SK-N-MC (cell line): ENCODE measurements at regions not wholly inside any gene's neighbourhood (a gene's known extent, or its start where the extent isn't known, plus 50 kb on each side); places are given as distances from the start of the nearest gene placed in this dataset.
A peak's percentile ranks its signal among the peaks of the same experiment; 100 is the strongest.

Experiments used
- DNase-seq: peaks from one replicate; pipeline ENCODE4 v3.0.0-alpha.2; 2011; ENCODE audit warnings: low read depth, low spot score
- H3K27ac ChIP-seq: fragments of 200-600 bp; sonication (generic); 2 replicates; pipeline ENCODE4 v1.5.1; 2016; ENCODE audit warnings: mixed run types
- H3K36me3 ChIP-seq: fragments of 200-600 bp; sonication (generic); 2 replicates; pipeline ENCODE4 v1.6.1; 2017; ENCODE audit warnings: antibody characterized with exemption, low read length, mixed read lengths; ENCODE audit not compliant: insufficient read depth
- H3K4me3 ChIP-seq: fragments of 200-600 bp; sonication (generic); 2 replicates; pipeline ENCODE4 v1.5.1; 2016
- H3K9ac ChIP-seq: fragments of 200-600 bp; sonication (generic); 2 replicates; pipeline ENCODE4 v1.8.0; 2017; ENCODE audit warnings: mixed run types, mixed read lengths; ENCODE audit not compliant: insufficient read length
- H3K9me3 ChIP-seq: fragments of 200-600 bp; sonication (generic); 2 replicates; pipeline ENCODE4 v1.6.1; 2017; ENCODE audit warnings: low read depth, mild to moderate bottlenecking, antibody characterized with exemption, low read length, moderate library complexity, mixed read lengths
- EZH2 ChIP-seq: fragments of 200-600 bp; sonication (generic); IDR thresholded peaks from one replicate; pipeline ENCODE4 v1.6.1; 2017; ENCODE audit warnings: antibody characterized with exemption
- FOXP2 ChIP-seq: optimal IDR thresholded peaks from 2 replicates; pipeline ENCODE3; 2011; ENCODE audit warnings: mild to moderate bottlenecking, moderate library complexity; ENCODE audit not compliant: insufficient read depth; ENCODE audit errors: extremely low read length, control extremely low read depth
- POLR2AphosphoS5 ChIP-seq: IDR thresholded peaks from 2 replicates; pipeline ENCODE4 v1.6.1; 2012; ENCODE audit warnings: mild to moderate bottlenecking, low read depth, low read length, borderline replicate concordance

GRCh38 chr7:124603066-124603465, 162.5 kb downstream of the GPR37 start:
- H3K4me3 ChIP-seq, result no peak overlapping the region
- H3K9ac ChIP-seq, result no peak overlapping the region
- DNase-seq, result peak; percentile 88
- no peak overlapping the region for H3K27ac ChIP-seq
- TF ChIP-seq POLR2AphosphoS5, result no peak
- TF ChIP-seq FOXP2, result no peak
- no peak for TF ChIP-seq EZH2
- no peaks in the 10 kb centered on the region for H3K36me3 ChIP-seq
- no peaks in the 10 kb centered on the region for H3K9me3 ChIP-seq

GRCh38 chr7:124597509-124597908, 168.1 kb downstream of the GPR37 start:
- no peak overlapping the region for H3K4me3 ChIP-seq
- H3K9me3 ChIP-seq, result no peaks in the 10 kb centered on the region
- H3K27ac ChIP-seq, result no peak overlapping the region
- TF ChIP-seq POLR2AphosphoS5 (no peak), FOXP2 (no peak), EZH2 (no peak)
- H3K36me3 ChIP-seq, result no peaks in the 10 kb centered on the region
- no peak for DNase-seq
- H3K9ac ChIP-seq, result no peak overlapping the region

DNA sequence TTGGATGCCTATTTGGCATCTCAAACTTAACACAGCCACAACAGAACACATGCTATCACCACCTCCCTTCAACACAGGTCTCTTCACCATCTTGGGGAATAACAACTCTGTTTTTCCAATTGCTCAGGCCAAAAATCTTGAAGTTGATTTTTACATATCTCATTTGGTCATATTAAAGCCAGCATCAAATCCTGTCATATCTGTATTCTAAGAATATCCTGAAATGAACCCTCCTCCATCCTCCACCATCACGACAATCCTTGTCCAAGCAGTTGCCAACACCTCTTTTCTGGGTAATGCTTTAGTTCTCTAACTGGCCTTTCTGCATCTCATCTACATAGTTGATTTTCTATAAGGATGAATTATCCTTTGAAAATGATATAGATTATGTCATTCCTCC, 168.7 kb downstream of the GPR37 start:
- Histone ChIP-seq H3K4me3 (no peak overlapping the region), H3K9me3 (no peaks in the 10 kb centered on the region), H3K36me3 (no peaks in the 10 kb centered on the region), H3K27ac (no peak overlapping the region), H3K9ac (no peak overlapping the region)
- DNase-seq, result no peak
- no peak for TF ChIP-seq EZH2
- TF ChIP-seq POLR2AphosphoS5, result no peak
- TF ChIP-seq FOXP2, result no peak

DNA sequence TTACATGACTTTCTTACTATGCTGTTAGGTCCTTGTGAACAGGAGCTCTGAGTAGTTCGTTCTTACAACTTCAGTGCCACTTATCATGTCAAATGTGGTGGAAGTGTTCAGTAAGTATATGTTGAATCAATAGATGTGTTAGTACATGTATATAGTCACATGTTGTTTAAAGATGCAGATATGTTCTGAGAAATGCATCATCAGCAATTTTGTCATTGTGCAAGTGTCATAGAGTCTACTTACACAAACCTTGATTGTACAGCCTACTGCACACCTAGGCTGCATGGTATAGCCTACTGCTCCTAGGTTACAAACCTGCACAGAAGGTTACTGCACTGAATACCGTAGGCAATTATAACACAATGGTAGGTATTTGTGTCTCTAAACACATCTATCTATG, 174.8 kb downstream of the GPR37 start:
- no peak overlapping the region for H3K9ac ChIP-seq
- H3K4me3 ChIP-seq, result no peak overlapping the region
- H3K36me3 ChIP-seq, result no peaks in the 10 kb centered on the region
- TF ChIP-seq POLR2AphosphoS5 (no peak), FOXP2 (no peak), EZH2 (no peak)
- DNase-seq, result no peak
- H3K9me3 ChIP-seq, result no peaks in the 10 kb centered on the region
- H3K27ac ChIP-seq, result no peak overlapping the region

DNA sequence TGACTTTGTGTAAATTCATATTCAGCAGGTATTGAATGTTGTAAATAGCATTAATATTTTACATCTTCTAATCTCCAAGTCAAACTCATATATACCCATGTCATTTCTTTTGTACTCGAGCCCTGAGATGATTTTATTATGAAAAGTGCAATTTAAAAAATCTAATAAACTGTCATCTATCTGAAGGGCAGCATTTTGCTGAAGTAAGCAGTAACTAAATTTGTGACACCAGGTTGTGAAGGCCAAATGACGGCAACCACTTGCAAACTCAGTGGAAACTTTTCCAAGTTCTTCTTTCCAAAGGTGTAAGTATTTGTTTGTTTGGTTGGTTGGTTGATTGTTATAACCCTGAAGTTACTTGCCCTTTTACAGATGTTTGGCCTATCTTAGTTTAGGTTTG, 188.3 kb downstream of the GPR37 start:
- H3K4me3 ChIP-seq, result no peak overlapping the region
- no peaks in the 10 kb centered on the region for H3K36me3 ChIP-seq
- TF ChIP-seq FOXP2 (no peak), EZH2 (no peak), POLR2AphosphoS5 (no peak)
- H3K9me3 ChIP-seq, result no peaks in the 10 kb centered on the region
- no peak overlapping the region for H3K27ac ChIP-seq
- DNase-seq, result no peak
- H3K9ac ChIP-seq, result no peak overlapping the region

GRCh38 chr7:124575176-124575575, 190.4 kb downstream of the GPR37 start:
- no peak overlapping the region for H3K9ac ChIP-seq
- TF ChIP-seq FOXP2 (no peak), POLR2AphosphoS5 (no peak), EZH2 (no peak)
- H3K4me3 ChIP-seq, result no peak overlapping the region
- H3K9me3 ChIP-seq, result no peaks in the 10 kb centered on the region
- H3K27ac ChIP-seq, result no peak overlapping the region
- H3K36me3 ChIP-seq, result no peaks in the 10 kb centered on the region
- no peak for DNase-seq

- no peak overlapping the region for H3K4me3 ChIP-seq
- H3K9me3 ChIP-seq, result no peaks in the 10 kb centered on the region
- TF ChIP-seq EZH2 (no peak), POLR2AphosphoS5 (no peak), FOXP2 (no peak)
- no peaks in the 10 kb centered on the region for H3K36me3 ChIP-seq
- H3K27ac ChIP-seq, result no peak overlapping the region
- DNase-seq, result no peak
- H3K9ac ChIP-seq, result no peak overlapping the region
Observed at GRCh38 chr7:124570558-124570957, 195.0 kb downstream of the GPR37 start.

GRCh38 chr7:124566583-124566982, 199.0 kb downstream of the GPR37 start:
- H3K27ac ChIP-seq, result peak overlapping the region; percentile 23; the same call in 1 of the 2 replicates
- H3K9ac ChIP-seq, result no peak overlapping the region
- no peaks in the 10 kb centered on the region for H3K36me3 ChIP-seq
- H3K4me3 ChIP-seq, result no peak overlapping the region
- H3K9me3 ChIP-seq, result no peaks in the 10 kb centered on the region
- TF ChIP-seq FOXP2 (no peak), EZH2 (no peak), POLR2AphosphoS5 (no peak)
- no peak for DNase-seq

DNA sequence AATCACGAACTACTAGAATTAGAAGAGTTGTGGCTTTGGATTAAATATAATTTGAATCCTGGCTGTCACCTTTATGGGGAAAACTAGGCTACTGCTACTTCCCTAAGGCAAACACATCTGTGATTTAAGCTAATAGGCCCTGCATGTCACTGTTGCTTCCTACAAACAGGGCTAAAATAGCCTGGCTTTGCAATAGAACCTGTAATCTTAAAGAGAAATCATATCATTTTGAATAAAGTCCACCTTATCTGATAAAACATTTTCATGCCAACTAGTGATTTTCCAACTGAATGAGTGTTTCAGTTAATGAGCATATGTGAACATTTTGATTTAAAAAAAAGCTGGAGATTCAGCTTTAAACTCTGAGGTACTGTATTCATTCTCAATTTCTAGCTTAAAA, 208.0 kb downstream of the GPR37 start:
- TF ChIP-seq POLR2AphosphoS5 (no peak), FOXP2 (no peak), EZH2 (no peak)
- no peak overlapping the region for H3K27ac ChIP-seq
- DNase-seq, result no peak

More for the DNA sequence above, 208.0 kb downstream of the GPR37 start:
- H3K4me3 ChIP-seq, result no peak overlapping the region
- no peak overlapping the region for H3K9ac ChIP-seq
- H3K9me3 ChIP-seq, result no peaks in the 10 kb centered on the region
- no peaks in the 10 kb centered on the region for H3K36me3 ChIP-seq
